Germinal center (tissue), 1 donor: ENCODE measurements at regions not wholly inside any gene's neighbourhood (a gene's known extent, or its start where the extent isn't known, plus 50 kb on each side); places are given as distances from the start of the nearest gene placed in this dataset.

Experiments used
- DNase-seq: peaks from one replicate; pipeline ENCODE4 v3.0.0; 2012; ENCODE audit warnings: mixed read lengths, low spot score

- no peak for DNase-seq
Measured at GRCh38 chr3:41104147-41104546, 95.2 kb upstream of the CTNNB1 start.

- no peak for DNase-seq
Measured at GRCh38 chr3:41106691-41107090, 92.6 kb upstream of the CTNNB1 start.

DNA sequence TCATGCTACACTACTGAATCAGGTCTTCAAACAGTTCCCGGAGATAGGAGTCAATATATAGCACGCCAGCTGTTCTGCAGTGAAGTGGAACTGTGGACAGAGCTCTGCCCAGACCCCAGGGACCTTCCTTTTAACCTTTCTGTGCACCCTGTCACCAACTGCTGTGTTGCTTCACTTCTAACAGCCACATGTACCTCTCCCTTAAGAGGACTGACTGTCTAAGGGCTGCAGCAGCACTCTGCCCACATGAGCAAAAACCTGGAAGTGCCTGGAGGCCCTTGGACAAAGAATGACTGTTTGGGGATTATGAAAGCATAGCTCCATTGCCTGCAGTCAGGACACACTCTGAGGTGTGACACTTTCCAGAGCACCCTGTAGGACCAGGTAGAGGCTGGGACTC lies 88.3 kb upstream of the CTNNB1 start:
- DNase-seq = no peak

GRCh38 chr3:41112466-41112865 lies 86.8 kb upstream of the CTNNB1 start:
- no peak for DNase-seq

- no peak for DNase-seq
Measured at GRCh38 chr3:41115069-41115468, 84.2 kb upstream of the CTNNB1 start.

DNA sequence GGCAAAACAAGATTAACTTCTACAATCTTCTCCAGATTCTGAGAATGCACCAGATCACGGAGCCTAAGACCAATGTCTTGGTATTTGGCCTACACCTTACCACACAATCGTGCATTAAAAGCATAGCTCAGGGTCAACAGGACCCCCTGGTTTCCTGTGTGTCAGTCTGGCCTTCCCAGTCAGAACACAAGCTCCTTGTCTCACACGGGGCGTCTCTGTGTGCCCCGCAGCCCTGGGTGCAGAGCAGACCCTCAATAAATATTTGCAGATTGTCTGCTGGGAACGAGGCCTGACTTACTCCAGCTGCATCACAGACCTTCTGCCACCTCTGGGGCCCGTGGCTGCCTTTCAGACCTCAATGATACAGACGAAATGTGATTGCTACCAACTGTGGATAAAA lies 82.5 kb upstream of the CTNNB1 start:
- no peak for DNase-seq

DNA sequence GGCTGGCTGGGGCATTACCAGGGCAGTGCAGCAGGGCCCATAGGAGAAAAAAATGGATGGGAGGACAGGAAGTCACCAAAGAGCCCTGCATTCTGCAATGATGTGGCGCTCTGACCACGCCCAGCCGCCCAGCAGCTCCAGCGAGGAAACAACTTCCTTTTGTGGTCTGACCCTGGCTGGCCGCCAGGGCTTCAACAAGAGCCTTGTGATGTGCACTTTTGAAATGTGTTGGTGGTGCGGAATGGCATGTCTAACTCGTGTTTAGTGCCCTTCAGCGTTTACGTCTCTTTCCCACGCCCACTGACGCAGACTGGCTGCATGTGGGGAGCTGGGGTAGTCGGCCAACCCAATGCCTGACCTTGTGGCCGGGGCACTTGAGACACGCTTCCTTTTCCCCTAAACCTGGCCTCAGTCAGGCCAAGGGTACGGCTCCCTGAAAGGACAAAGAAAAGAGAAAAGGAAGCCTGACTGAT lies 81.9 kb upstream of the CTNNB1 start:
- peak; percentile 6 for DNase-seq

- DNase-seq = no peak
Measured at GRCh38 chr3:41118461-41119390, 80.6 kb upstream of the CTNNB1 start.

DNA sequence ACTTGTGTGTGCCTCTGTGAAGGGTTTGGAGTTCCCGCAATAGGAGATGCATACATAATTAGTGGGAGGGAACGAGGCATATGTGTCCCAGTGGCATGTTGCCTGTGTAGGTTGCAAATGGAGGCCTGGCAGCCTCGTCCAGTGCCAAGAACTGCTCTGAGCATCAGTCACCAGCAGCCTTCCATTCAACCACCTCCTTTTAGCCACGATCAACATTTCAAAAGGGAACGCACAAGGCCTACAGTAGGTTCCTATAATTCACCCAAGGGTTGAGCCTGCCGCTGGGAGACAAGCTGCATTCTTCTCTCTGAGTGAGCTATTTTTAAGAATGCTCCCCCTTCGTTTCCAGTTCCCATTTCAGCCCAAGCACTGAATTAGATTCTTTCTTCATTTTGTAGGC lies 78.8 kb upstream of the CTNNB1 start:
- DNase-seq = no peak

DNA sequence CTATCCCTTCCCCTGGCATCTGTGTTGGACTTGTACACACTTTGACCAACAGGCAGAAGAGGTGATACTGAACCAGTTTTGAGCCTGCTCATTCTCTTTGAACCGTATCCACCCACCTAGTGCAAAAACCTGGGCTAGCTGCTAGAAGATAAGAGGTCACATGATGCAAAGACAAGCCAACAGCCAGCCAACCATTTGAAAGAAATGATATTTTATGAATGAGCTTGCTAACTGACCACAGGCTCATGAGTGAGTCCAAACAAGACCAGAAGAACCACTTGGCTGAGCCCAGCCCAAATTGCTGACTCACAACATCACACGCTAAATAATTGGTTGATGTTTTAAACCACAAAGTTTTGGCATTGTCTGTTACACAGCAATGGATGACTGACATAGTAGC lies 74.0 kb upstream of the CTNNB1 start:
- no peak for DNase-seq

DNA sequence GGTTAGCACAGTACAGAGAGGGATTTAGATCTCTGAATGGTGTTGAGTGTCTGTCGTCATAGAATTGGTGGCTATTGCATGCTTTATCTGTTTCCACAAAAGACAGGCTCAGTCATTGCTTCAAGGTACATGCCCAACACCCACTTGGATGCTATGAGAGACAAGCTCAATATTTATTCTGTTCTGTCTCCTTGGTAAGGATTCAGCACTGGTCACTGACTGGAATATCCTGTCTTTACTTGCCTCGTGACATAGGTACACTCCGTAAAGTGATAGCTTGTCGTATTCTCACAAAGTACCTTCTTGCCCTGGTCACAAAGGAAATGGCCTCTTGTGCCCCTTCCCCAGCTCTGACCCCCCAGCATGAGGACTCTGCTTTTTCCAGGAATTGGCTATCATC lies 72.8 kb upstream of the CTNNB1 start:
- DNase-seq = no peak

GRCh38 chr3:41126961-41127360 lies 72.3 kb upstream of the CTNNB1 start:
- no peak for DNase-seq

DNA sequence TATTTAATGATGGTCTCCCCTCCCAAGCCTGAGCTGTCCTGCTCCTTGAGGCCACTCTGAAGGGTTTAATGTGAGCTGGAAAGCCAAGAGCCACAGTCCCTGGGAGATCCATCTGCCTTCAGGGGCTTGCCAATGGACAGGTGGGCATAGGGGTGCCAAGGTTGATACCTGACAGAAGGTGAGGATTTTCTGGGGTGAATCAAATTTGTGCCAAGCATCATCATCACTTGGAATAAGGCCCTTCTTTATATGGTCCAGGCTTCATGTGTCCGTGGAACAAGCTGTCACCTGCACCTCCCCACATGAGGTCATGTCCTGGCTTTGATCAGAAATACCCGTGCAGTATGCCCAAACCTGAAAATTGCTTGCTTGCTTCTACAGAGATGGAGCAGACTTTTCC lies 71.9 kb upstream of the CTNNB1 start:
- DNase-seq = no peak

GRCh38 chr3:41129731-41130130 lies 69.6 kb upstream of the CTNNB1 start:
- no peak for DNase-seq

DNA sequence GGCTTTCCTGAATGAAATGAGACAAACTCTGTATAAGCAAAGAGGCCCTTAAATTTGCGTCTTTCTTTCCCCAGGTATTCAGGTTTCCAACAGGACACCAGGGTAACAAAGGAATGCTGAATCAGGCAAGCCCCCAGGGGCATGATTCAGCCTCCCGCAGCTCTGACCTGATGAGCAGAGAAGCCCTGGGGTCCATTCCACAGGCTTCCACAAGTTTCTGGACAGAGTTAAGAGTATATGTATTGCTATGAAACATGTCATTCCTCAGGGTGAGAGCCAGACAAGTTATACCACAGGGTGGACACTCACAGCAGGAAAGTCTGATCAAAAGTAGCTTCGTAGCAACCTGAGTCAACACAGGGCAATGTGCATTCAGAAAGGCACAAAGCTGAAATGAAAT lies 68.1 kb upstream of the CTNNB1 start:
- no peak for DNase-seq

DNA sequence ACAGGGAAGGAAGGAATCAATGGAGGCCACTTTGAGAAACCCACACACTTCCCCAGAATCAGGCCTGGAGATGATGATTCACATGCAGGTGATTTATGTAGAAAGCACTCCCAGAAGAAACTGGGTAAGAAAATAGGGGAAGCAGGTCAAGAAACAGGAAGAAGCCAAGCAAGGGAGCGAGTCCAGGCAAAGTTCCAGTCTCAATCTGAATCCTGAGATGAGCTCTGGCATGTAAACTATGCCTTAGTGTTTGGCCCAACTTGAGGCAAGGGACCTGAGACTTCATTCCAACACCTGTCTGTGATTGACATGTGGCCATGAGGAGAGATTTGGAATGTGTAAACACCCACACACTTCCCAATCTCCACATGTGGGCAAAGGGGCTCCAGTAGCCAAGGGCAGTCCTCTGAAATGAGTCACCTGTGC lies 61.6 kb upstream of the CTNNB1 start:
- DNase-seq = no peak

DNA sequence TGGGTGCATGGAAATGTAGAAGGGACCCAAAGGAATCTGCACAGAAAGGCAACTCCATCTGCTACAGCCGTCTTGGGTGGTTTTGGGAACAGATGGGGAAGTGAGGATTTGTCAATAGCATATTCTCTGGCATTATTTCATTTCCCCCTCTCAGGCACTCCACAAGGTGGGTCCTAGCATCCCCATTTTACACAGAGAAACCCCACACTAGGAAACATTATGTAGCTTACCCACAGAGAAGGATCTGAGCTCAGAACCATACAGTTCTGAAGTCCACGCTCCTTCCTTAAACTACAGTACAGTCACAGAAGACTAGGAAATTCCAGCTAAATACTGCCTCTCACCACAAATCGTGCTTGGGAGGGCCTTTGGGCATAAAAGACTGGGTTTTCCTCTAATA lies 61.2 kb upstream of the CTNNB1 start:
- no peak for DNase-seq

- DNase-seq = no peak
Measured at GRCh38 chr3:41138601-41139000, 60.7 kb upstream of the CTNNB1 start.

GRCh38 chr3:41140242-41140641 lies 59.1 kb upstream of the CTNNB1 start:
- no peak for DNase-seq

GRCh38 chr3:41141433-41142167 lies 57.7 kb upstream of the CTNNB1 start:
- DNase-seq = no peak

GRCh38 chr3:41143421-41144031 lies 55.8 kb upstream of the CTNNB1 start:
- no peak for DNase-seq

- DNase-seq = no peak
Measured at GRCh38 chr3:41144631-41145030, 54.7 kb upstream of the CTNNB1 start.

GRCh38 chr3:41148478-41148877 lies 50.8 kb upstream of the CTNNB1 start:
- no peak for DNase-seq
